Neural progenitor cell (in vitro differentiated cells): ENCODE measurements at regions not wholly inside any gene's neighbourhood (a gene's known extent, or its start where the extent isn't known, plus 50 kb on each side); places are given as distances from the start of the nearest gene placed in this dataset.

Experiments used
- EZH2 ChIP-seq: fragments of 200-600 bp; sonication (generic); IDR thresholded peaks from 2 replicates; pipeline ENCODE4 v1.6.1; 2017; ENCODE audit warnings: antibody characterized with exemption, mild to moderate bottlenecking, moderate library complexity
- EZH2phosphoT487 ChIP-seq: fragments of 200-600 bp; sonication (generic); IDR thresholded peaks from 2 replicates; pipeline ENCODE4 v1.6.1; 2017; ENCODE audit warnings: antibody characterized with exemption
- TF ChIP-seq, protein P1 (sequence below): fragments of 200-600 bp; sonication (generic); IDR thresholded peaks from 2 replicates; pipeline ENCODE4 v1.5.1; 2017; ENCODE audit warnings: antibody characterized with exemption, mild to moderate bottlenecking

DNA sequence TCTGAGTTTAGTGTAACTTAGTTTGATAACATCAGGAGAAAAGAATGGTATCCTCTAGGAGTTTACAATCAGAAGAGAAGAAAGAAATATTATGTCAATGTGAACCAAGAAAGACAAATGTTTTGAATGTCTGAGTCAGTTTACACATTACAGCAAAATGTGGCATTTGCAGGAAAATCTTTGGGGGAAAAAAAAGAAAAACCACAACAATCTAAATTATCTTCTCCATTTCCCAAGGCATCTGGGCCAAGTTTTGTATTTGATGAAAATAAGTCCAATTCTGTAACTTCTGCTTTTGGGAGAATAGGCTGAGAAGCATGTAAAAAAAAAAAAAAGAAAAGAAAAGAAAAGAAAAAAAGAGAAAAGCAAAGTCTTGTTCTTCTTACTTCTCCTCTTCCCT is 58.8 kb upstream of the FLRT2 start:
- TF ChIP-seq, protein P1, sequence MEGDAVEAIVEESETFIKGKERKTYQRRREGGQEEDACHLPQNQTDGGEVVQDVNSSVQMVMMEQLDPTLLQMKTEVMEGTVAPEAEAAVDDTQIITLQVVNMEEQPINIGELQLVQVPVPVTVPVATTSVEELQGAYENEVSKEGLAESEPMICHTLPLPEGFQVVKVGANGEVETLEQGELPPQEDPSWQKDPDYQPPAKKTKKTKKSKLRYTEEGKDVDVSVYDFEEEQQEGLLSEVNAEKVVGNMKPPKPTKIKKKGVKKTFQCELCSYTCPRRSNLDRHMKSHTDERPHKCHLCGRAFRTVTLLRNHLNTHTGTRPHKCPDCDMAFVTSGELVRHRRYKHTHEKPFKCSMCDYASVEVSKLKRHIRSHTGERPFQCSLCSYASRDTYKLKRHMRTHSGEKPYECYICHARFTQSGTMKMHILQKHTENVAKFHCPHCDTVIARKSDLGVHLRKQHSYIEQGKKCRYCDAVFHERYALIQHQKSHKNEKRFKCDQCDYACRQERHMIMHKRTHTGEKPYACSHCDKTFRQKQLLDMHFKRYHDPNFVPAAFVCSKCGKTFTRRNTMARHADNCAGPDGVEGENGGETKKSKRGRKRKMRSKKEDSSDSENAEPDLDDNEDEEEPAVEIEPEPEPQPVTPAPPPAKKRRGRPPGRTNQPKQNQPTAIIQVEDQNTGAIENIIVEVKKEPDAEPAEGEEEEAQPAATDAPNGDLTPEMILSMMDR = no peak
- no peak for TF ChIP-seq EZH2
- no peak for TF ChIP-seq EZH2phosphoT487
